ENCODE measurements at regions not wholly inside any gene's neighbourhood (a gene's known extent, or its start where the extent isn't known, plus 50 kb on each side); places are given as distances from the start of the nearest gene placed in this dataset.

DNA sequence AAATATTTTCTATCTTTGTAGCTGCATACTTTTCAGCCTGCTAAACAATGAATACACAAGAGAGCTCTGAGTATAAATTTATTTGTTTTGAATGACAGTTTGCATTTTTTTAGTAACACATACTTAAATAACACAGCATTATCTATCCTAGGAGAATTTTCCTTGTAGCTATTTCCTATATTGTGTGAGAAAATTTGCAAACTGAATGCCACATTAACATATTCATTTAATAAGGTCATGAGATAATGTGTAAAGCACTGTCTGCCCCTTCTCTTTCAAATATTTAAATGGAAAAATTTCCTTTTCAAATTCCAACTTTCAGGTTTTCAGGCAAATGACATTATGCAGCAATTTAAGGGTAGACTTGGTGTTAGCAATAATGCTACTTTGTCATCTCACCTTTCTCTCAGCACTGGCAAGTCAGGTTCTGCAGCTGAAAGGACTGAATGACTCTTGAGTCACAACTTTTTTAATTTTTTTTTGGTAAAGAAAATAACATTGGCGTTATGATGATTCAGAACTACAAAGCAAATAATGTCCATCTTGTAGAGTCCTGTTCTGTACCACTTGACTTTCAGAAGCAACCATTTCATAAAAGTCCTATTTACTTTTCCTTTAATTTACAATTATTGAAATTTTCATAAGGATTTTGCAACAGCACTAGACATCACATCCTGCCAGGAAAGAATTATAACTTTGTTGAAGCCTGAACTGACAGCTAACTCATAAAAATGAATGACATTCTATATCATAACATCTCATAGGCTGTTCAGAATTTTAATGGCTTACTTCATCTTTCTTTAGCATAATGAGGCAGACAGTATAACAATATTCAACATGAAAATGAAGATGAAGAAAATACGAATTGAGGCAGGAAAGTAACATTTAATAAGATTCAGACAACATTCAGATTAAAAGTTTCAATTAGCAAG, 681.6 kb upstream of the SEMA6D start:
- TF ChIP-seq, protein P1, sequence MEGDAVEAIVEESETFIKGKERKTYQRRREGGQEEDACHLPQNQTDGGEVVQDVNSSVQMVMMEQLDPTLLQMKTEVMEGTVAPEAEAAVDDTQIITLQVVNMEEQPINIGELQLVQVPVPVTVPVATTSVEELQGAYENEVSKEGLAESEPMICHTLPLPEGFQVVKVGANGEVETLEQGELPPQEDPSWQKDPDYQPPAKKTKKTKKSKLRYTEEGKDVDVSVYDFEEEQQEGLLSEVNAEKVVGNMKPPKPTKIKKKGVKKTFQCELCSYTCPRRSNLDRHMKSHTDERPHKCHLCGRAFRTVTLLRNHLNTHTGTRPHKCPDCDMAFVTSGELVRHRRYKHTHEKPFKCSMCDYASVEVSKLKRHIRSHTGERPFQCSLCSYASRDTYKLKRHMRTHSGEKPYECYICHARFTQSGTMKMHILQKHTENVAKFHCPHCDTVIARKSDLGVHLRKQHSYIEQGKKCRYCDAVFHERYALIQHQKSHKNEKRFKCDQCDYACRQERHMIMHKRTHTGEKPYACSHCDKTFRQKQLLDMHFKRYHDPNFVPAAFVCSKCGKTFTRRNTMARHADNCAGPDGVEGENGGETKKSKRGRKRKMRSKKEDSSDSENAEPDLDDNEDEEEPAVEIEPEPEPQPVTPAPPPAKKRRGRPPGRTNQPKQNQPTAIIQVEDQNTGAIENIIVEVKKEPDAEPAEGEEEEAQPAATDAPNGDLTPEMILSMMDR (IDR thresholded peaks at IDR 0.05), result no peak
- TF ChIP-seq, protein P2, sequence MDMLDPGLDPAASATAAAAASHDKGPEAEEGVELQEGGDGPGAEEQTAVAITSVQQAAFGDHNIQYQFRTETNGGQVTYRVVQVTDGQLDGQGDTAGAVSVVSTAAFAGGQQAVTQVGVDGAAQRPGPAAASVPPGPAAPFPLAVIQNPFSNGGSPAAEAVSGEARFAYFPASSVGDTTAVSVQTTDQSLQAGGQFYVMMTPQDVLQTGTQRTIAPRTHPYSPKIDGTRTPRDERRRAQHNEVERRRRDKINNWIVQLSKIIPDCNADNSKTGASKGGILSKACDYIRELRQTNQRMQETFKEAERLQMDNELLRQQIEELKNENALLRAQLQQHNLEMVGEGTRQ (IDR thresholded peaks at IDR 0.05), result no peak
- no peak for TF ChIP-seq EP300 (IDR thresholded peaks at IDR 0.05)
- TF ChIP-seq, protein P3, sequence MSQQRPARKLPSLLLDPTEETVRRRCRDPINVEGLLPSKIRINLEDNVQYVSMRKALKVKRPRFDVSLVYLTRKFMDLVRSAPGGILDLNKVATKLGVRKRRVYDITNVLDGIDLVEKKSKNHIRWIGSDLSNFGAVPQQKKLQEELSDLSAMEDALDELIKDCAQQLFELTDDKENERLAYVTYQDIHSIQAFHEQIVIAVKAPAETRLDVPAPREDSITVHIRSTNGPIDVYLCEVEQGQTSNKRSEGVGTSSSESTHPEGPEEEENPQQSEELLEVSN (IDR thresholded peaks at IDR 0.05; ENCODE audit: borderline replicate concordance, low read depth), result no peak
- TF ChIP-seq, protein P4, sequence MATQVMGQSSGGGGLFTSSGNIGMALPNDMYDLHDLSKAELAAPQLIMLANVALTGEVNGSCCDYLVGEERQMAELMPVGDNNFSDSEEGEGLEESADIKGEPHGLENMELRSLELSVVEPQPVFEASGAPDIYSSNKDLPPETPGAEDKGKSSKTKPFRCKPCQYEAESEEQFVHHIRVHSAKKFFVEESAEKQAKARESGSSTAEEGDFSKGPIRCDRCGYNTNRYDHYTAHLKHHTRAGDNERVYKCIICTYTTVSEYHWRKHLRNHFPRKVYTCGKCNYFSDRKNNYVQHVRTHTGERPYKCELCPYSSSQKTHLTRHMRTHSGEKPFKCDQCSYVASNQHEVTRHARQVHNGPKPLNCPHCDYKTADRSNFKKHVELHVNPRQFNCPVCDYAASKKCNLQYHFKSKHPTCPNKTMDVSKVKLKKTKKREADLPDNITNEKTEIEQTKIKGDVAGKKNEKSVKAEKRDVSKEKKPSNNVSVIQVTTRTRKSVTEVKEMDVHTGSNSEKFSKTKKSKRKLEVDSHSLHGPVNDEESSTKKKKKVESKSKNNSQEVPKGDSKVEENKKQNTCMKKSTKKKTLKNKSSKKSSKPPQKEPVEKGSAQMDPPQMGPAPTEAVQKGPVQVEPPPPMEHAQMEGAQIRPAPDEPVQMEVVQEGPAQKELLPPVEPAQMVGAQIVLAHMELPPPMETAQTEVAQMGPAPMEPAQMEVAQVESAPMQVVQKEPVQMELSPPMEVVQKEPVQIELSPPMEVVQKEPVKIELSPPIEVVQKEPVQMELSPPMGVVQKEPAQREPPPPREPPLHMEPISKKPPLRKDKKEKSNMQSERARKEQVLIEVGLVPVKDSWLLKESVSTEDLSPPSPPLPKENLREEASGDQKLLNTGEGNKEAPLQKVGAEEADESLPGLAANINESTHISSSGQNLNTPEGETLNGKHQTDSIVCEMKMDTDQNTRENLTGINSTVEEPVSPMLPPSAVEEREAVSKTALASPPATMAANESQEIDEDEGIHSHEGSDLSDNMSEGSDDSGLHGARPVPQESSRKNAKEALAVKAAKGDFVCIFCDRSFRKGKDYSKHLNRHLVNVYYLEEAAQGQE (IDR thresholded peaks at IDR 0.05), result no peak
- TF ChIP-seq, protein P5, sequence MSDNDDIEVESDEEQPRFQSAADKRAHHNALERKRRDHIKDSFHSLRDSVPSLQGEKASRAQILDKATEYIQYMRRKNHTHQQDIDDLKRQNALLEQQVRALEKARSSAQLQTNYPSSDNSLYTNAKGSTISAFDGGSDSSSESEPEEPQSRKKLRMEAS (IDR thresholded peaks at IDR 0.05), result no peak
- TF ChIP-seq, protein P6, sequence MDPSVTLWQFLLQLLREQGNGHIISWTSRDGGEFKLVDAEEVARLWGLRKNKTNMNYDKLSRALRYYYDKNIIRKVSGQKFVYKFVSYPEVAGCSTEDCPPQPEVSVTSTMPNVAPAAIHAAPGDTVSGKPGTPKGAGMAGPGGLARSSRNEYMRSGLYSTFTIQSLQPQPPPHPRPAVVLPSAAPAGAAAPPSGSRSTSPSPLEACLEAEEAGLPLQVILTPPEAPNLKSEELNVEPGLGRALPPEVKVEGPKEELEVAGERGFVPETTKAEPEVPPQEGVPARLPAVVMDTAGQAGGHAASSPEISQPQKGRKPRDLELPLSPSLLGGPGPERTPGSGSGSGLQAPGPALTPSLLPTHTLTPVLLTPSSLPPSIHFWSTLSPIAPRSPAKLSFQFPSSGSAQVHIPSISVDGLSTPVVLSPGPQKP (IDR thresholded peaks at IDR 0.05; ENCODE audit: low read depth, low read length), result no peak
- TF ChIP-seq SREBF2 (IDR thresholded peaks at IDR 0.05), result no peak

Measured in A549 (cell line).